ENCODE measurements at regions not wholly inside any gene's neighbourhood (a gene's known extent, or its start where the extent isn't known, plus 50 kb on each side); places are given as distances from the start of the nearest gene placed in this dataset.

DNA sequence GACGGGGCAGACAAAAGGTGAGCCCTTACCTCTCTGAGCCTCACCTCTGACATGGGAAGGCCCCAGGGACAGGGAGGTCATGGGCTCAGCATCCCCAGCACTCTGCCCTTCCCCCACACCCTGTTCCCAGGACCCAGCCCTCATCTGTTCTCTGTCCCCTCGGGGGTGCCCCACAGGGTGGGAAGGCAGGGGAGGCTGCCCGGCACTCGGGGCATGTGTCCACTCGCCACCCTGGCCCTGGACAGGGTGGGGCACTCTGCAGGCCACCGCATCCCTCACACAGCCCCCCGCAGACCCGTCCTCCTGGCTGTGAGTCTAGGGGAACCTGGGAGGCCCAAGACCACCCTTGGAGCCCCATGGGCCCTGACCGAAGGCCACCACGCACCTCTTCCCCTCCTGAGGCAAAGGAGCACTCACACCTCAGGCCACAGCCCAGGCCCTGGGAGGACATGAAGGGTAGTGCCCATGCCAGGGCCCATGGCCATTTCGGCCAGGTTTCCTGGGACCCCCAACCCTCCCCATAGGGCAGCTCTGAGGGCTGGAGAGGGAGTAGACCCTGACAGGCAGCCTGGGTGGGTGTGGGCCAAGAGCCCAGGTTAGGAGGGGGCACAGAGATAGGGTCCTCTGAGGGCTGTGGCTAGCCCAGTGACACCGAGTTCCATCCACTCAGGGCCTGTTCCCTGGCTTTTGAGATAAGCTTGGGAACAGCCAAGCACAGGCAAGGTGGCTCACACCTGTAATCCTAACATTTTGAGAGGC lies 193.1 kb downstream of the IGLL1 start:
- TF ChIP-seq, protein P1, sequence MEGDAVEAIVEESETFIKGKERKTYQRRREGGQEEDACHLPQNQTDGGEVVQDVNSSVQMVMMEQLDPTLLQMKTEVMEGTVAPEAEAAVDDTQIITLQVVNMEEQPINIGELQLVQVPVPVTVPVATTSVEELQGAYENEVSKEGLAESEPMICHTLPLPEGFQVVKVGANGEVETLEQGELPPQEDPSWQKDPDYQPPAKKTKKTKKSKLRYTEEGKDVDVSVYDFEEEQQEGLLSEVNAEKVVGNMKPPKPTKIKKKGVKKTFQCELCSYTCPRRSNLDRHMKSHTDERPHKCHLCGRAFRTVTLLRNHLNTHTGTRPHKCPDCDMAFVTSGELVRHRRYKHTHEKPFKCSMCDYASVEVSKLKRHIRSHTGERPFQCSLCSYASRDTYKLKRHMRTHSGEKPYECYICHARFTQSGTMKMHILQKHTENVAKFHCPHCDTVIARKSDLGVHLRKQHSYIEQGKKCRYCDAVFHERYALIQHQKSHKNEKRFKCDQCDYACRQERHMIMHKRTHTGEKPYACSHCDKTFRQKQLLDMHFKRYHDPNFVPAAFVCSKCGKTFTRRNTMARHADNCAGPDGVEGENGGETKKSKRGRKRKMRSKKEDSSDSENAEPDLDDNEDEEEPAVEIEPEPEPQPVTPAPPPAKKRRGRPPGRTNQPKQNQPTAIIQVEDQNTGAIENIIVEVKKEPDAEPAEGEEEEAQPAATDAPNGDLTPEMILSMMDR (IDR thresholded peaks at IDR 0.05; ENCODE audit: insufficient read depth, low read depth, low read length, missing control alignments), result no peak
- DNase-seq (ENCODE audit: low read depth), result no peak
- H3K4me3 ChIP-seq (ENCODE audit: low read depth, low read length), result no peak overlapping the region

DNA sequence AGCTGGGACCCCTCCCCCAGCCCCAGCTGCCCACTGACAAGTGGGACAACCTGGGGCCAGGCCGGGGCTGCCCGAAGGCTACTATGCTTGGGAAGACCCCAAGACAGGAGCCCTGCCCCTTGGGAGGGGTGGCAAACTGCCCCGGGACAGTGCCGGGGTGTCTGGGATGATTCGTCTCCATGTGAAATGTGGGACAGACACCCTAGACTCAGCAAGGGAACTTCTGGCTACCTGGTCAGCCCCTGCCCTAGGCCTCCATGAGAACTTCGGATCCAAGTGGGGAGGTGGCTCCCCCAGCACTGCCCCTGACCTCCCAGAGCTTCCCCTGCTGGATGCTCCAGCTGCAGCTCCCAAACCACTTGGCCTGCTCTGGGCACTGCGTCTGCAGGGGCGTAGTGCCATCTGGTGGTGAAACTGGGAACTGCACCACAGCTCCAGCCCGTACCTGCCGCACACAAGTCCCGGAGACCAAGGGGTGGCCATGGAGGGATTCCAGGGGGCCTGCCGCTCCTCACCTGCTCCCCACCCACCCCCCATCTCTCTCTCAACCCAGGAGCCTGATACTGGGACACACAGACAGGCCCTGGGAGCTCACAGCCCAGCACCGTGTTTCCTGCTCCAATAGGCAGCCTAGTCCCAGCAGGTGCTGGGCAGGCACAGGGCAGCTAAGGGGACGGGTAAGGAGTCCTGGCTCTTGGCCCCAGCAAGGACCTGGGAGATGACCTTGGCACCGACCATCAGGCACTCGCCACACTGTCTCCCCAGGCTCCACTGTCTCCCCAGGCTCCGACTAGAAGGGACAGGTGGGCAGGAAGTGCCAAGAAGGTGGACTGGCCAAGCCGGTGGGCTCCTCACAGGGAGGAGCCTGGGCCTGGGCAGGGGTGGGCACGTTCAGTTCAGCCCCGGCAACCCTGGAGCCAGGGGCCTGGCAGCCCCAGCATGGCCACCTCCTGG lies 194.1 kb downstream of the IGLL1 start:
- TF ChIP-seq, protein P1 (IDR thresholded peaks at IDR 0.05; ENCODE audit: insufficient read depth, low read depth, low read length, missing control alignments), result peak; percentile 97
- peak; percentile 87 for DNase-seq (ENCODE audit: low read depth)

DNA sequence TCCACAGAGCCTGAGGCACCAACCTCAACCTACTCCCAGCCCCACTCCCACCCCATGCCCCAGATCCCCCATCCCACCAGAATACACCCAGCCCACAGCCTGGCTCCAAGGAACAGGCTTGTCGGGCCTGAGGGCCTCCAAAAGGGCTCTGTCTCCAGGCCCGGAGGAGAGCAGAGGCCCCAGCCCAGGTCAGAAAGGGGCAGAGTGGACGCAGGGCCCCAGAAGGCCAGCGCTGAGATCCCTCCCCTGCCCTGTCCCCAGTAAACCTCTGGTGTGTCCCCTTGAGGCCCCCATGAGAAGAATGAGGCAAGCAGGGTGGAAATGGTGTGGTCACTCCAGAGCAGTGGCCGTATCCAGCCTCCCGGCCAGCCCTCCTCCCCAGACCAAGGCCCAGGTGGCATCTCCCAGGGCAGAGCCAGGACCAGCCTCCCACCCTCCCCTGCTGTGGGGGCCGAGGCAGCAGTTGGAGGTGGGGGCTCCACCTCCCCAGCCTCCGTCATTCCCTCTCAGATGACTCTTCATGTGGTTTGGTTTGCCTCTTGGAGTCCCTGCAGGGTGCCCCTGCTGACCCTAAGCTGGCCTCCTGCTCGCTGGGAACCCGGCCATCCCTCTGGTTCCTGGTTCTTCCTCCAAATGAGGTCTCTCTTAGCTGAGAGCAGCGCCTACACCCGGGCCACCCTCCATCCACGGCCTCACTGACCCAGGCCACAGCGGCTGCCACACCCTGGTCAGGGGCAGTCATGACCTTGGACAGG lies 195.0 kb downstream of the IGLL1 start:
- no peak overlapping the region for H3K4me3 ChIP-seq (ENCODE audit: low read depth, low read length)
- no peak for DNase-seq (ENCODE audit: low read depth)
- TF ChIP-seq, protein P1 (IDR thresholded peaks at IDR 0.05; ENCODE audit: insufficient read depth, low read depth, low read length, missing control alignments), result no peak

More for the DNA sequence above, 194.1 kb downstream of the IGLL1 start:
- H3K4me3 ChIP-seq (ENCODE audit: low read depth, low read length), result no peak overlapping the region

DNA sequence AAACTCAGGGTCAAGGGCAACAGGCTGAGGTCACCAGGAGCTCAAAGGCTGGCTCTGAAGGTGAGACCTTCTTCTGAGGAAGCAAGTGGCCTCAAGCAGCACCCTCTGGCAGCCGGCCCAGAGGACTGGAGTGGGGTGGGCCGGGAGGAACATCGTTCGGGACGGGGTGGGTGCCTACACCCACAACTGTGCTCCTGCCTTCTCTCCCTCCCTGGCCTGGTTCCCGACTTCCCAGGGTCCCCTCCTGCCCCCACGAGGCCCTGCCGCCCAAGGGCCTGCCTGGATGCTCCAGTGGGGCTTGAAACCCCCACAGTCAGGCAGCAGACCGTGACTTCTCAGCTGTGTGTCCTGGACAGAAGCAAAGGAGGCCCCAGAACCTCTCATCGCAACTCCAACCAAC lies 195.7 kb downstream of the IGLL1 start:
- DNase-seq (ENCODE audit: low read depth), result no peak
- H3K4me3 ChIP-seq (ENCODE audit: low read depth, low read length), result no peak overlapping the region
- TF ChIP-seq, protein P1 (IDR thresholded peaks at IDR 0.05; ENCODE audit: insufficient read depth, low read depth, low read length, missing control alignments), result no peak

DNA sequence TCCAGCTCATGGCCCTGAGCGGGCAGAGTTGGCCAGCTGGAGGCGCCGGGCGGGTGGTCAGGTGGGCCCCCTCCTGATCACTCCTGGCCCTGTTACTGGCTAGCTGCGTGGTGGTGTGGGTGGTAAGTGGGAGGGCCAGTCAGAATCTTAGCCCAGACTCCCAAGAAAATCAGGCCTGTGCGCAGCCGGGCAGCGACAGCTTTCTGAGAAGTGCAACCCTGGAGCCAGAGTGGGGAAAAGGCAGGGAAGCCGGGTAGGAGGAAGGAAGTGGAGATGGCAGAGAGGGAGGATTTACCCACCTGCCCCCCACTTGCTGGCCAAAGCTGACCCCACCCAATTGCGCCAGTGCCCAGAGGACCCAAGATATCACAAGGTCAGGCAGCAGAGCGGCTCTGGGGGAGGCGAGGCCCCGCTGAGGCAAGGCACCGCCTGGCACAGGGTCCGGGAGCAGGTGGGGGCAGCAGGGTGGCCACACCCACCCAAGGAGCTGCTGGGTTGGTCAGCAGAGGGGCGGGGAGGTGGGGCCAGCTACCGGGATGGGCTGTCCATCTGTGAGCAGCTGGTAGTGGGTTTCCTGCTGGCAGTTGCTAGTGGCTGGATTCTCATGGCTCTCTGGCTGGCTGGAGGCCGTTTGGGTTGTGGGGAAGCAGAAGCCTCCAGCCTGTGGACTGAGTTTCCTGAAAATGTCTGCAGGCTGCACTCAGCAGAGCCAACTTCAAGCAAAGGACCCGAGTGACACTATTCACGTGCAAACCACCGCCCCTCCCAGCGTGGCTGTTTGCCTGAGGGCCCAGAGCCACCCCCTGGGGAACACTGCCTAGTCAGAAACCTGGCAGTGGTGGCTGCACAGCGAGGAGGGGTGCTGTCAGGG lies 196.4 kb downstream of the IGLL1 start:
- DNase-seq (ENCODE audit: low read depth), result no peak

More for the DNA sequence above, 196.4 kb downstream of the IGLL1 start:
- H3K4me3 ChIP-seq (ENCODE audit: low read depth, low read length), result no peak overlapping the region
- TF ChIP-seq, protein P1 (IDR thresholded peaks at IDR 0.05; ENCODE audit: insufficient read depth, low read depth, low read length, missing control alignments), result no peak
